Activated B cell treated with CpG ODN at 0.5 μM for 24 hours (primary cell): ENCODE measurements at regions not wholly inside any gene's neighbourhood (a gene's known extent, or its start where the extent isn't known, plus 50 kb on each side); places are given as distances from the start of the nearest gene placed in this dataset.

Experiments
- ATAC-seq: fragments of 200-7000 bp; cut with Tn5 transposase; one replicate; pipeline ENCODE4 v1.10.0; 2021; ENCODE audit warnings: low read depth, mild to moderate bottlenecking, moderate library complexity
- CTCF ChIA-PET: fragments of 350-600 bp; sonication (Branson Sonifier 250); formaldehyde crosslinking; loops from one replicate; lab custom pipeline; 2021; ENCODE audit warnings: antibody characterized with exemption; lab: Charles Lee
- POLR2A ChIA-PET: fragments of 350-600 bp; sonication (Branson Sonifier 250); formaldehyde crosslinking; loops from one replicate; lab custom pipeline; 2021; ENCODE audit warnings: antibody characterized with exemption; lab: Charles Lee
- DNase-seq: peaks from one replicate; pipeline ENCODE4 v3.0.0; 2022
- H3K27ac Mint-ChIP-seq: one replicate; pipeline ENCODE4 v1.8.0; 2020; ENCODE audit warnings: mixed read lengths
- H3K27me3 Mint-ChIP-seq: one replicate; pipeline ENCODE4 v1.8.0; 2021; ENCODE audit warnings: mixed read lengths
- H3K36me3 Mint-ChIP-seq: one replicate; pipeline ENCODE4 v1.8.0; 2021; ENCODE audit warnings: low read depth, mixed read lengths
- H3K4me1 Mint-ChIP-seq: one replicate; pipeline ENCODE4 v1.8.0; 2021; ENCODE audit warnings: mixed read lengths
- H3K4me3 Mint-ChIP-seq: one replicate; pipeline ENCODE4 v1.8.0; 2020; ENCODE audit warnings: mild to moderate bottlenecking, mixed read lengths
- H3K9me3 Mint-ChIP-seq: one replicate; pipeline ENCODE4 v1.8.0; 2020; ENCODE audit warnings: mixed read lengths
- intact Hi-C: fragments of 100-400 bp; cut with micrococcal nuclease; formaldehyde crosslinking; loops from one replicate; pipeline ENCODE4 v1.15.1; 2024
- TF ChIP-seq, protein P1 (sequence below): fragments of 200-600 bp; IDR thresholded peaks from one replicate; pipeline ENCODE4 v1.8.0; 2022; ENCODE audit warnings: antibody characterized with exemption, mild to moderate bottlenecking

- CTCF ChIA-PET = no interaction called here
- POLR2A ChIA-PET = no interaction called here
- Mint-ChIP-seq H3K4me1 (no peaks in the 10 kb centered on the region), H3K9me3 (peaks cover 3% of the 10 kb centered on the region), H3K4me3 (no peak overlapping the region), H3K27ac (no peak overlapping the region), H3K27me3 (no peaks in the 10 kb centered on the region), H3K36me3 (no peaks in the 10 kb centered on the region)
- intact Hi-C loops = no loop called here
- ATAC-seq = no peak
- DNase-seq = no peak
- TF ChIP-seq, protein P1, sequence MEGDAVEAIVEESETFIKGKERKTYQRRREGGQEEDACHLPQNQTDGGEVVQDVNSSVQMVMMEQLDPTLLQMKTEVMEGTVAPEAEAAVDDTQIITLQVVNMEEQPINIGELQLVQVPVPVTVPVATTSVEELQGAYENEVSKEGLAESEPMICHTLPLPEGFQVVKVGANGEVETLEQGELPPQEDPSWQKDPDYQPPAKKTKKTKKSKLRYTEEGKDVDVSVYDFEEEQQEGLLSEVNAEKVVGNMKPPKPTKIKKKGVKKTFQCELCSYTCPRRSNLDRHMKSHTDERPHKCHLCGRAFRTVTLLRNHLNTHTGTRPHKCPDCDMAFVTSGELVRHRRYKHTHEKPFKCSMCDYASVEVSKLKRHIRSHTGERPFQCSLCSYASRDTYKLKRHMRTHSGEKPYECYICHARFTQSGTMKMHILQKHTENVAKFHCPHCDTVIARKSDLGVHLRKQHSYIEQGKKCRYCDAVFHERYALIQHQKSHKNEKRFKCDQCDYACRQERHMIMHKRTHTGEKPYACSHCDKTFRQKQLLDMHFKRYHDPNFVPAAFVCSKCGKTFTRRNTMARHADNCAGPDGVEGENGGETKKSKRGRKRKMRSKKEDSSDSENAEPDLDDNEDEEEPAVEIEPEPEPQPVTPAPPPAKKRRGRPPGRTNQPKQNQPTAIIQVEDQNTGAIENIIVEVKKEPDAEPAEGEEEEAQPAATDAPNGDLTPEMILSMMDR = no peak
Observed at GRCh38 chr3:146672941-146673340, 67.8 kb upstream of the PLSCR5 start.

DNA sequence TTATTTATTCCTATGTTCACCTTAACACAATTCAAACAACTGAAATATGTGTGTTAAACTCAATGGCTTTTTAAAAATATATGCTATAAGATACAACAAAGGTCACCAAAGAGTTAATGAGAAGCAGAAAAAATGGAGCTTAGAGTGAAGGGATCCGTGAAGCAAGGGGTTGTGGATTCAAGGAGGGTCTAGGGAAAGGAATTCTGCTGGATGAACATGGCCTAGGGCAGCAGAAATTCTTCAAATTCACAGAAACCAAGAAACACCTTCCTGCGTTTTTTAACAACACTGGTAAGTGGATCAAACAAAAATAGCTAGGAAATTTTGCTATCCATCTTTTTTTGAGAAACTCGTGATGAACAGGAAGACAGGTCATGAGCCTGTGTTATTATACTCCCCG is 59.3 kb upstream of the PLSCR5 start:
- Mint-ChIP-seq H3K9me3 (peaks cover 6% of the 10 kb centered on the region), H3K27ac (no peak overlapping the region), H3K4me3 (no peak overlapping the region), H3K27me3 (no peaks in the 10 kb centered on the region), H3K4me1 (no peaks in the 10 kb centered on the region), H3K36me3 (no peaks in the 10 kb centered on the region)
- TF ChIP-seq, protein P1 = no peak
- POLR2A ChIA-PET = no interaction called here
- intact Hi-C loops = no loop called here
- CTCF ChIA-PET = no interaction called here
- DNase-seq (no peak), ATAC-seq (no peak)

DNA sequence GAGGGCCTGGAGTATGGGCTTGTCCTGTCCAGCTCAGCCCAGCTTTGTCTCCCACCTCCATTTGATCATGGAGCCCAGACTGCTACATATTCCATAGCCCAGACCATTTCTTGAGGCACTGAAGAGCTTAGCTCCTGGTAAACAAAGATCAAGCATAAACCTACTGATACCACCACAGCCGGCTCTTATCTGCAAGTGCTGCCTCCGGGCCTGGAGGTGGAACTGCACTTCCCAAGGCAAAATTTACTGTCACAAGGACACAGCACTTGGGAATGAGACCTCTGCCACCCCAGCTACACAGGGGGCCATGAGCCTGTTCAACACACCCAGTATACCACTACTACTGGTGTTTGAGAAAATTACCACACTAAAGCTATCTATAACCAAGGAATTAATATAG is 53.7 kb upstream of the PLSCR5 start:
- no peak overlapping the region for H3K4me3 Mint-ChIP-seq
- H3K4me1 Mint-ChIP-seq = no peaks in the 10 kb centered on the region
- ChIA-PET CTCF (no interaction called here), POLR2A (no interaction called here)
- no peaks in the 10 kb centered on the region for H3K36me3 Mint-ChIP-seq
- H3K27ac Mint-ChIP-seq = no peak overlapping the region
- no peak for DNase-seq
- TF ChIP-seq, protein P1 = no peak
- no peak for ATAC-seq
- H3K27me3 Mint-ChIP-seq = no peaks in the 10 kb centered on the region
- peaks cover 8% of the 10 kb centered on the region for H3K9me3 Mint-ChIP-seq
- intact Hi-C loops = no loop called here

GRCh38 chr3:146655333-146655996 is 50.3 kb upstream of the PLSCR5 start:
- ChIA-PET CTCF (no interaction called here), POLR2A (no interaction called here)
- ATAC-seq (no peak), DNase-seq (no peak)
- H3K36me3 Mint-ChIP-seq = no peaks in the 10 kb centered on the region
- intact Hi-C loops = no loop called here
- H3K27ac Mint-ChIP-seq = no peak overlapping the region
- H3K4me3 Mint-ChIP-seq = no peak overlapping the region
- no peaks in the 10 kb centered on the region for H3K4me1 Mint-ChIP-seq
- peaks cover 8% of the 10 kb centered on the region for H3K9me3 Mint-ChIP-seq
- H3K27me3 Mint-ChIP-seq = no peaks in the 10 kb centered on the region
- TF ChIP-seq, protein P1 = no peak
